Fibroblast of villous mesenchyme (primary cell): ENCODE measurements at regions not wholly inside any gene's neighbourhood (a gene's known extent, or its start where the extent isn't known, plus 50 kb on each side); places are given as distances from the start of the nearest gene placed in this dataset.

Experiments used
- DNase-seq: peaks from one replicate; pipeline ENCODE4 v3.0.0-alpha.2; 2010; ENCODE audit warnings: low read depth
- H3K4me3 ChIP-seq: 2 replicates; pipeline ENCODE4 v1.5.1; 2011; ENCODE audit warnings: low read depth, mild to moderate bottlenecking, low read length
- TF ChIP-seq, protein P1 (sequence below): IDR thresholded peaks from 2 replicates; pipeline ENCODE4 v1.5.1; 2012; ENCODE audit warnings: low read depth, mild to moderate bottlenecking, low read length; ENCODE audit not compliant: insufficient read depth

- TF ChIP-seq, protein P1, sequence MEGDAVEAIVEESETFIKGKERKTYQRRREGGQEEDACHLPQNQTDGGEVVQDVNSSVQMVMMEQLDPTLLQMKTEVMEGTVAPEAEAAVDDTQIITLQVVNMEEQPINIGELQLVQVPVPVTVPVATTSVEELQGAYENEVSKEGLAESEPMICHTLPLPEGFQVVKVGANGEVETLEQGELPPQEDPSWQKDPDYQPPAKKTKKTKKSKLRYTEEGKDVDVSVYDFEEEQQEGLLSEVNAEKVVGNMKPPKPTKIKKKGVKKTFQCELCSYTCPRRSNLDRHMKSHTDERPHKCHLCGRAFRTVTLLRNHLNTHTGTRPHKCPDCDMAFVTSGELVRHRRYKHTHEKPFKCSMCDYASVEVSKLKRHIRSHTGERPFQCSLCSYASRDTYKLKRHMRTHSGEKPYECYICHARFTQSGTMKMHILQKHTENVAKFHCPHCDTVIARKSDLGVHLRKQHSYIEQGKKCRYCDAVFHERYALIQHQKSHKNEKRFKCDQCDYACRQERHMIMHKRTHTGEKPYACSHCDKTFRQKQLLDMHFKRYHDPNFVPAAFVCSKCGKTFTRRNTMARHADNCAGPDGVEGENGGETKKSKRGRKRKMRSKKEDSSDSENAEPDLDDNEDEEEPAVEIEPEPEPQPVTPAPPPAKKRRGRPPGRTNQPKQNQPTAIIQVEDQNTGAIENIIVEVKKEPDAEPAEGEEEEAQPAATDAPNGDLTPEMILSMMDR = no peak
- H3K4me3 ChIP-seq = no peak overlapping the region
- DNase-seq = no peak
Measured at GRCh38 chr16:85363427-85363826, 249.7 kb upstream of the GSE1 start.

- no peak overlapping the region for H3K4me3 ChIP-seq
- TF ChIP-seq, protein P1 = no peak
- DNase-seq = peak; percentile 42
Measured at GRCh38 chr16:85363881-85364280, 249.2 kb upstream of the GSE1 start.

DNA sequence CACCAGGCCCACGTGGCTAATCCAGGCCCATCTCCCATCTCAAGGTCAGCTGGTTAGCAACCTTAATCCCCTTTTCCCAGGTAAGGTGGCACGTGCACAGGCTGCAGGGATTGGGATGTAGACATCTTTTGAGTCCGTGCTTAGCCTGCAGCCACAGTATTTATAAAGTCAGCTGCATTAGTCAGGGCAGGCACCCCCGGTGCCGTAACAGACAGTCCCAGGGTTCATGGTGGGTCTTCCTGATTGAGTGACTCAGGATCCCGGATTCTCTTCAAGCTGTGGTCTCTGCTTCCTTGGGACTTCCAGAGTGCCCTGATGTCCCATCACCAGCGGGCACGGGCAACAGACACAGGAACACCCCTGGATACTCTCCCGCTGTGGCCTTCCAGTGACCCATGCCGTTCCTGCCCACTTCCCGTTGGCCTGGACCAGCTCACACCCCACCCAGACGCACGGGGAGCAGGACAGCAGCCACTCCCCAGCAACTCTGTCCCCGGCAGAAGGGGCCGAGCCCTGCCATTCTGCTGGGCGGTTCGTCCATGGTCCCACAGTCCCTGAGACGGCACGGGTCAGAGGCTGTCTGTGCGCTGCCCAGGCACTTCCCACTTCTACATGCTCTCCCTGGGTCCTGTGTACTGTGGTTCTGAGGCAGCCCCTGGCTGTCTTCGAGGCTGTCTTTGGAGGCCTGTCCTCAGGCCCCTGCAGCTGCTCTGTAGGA is 248.6 kb upstream of the GSE1 start:
- DNase-seq = no peak
- H3K4me3 ChIP-seq = no peak overlapping the region
- TF ChIP-seq, protein P1 = no peak

- TF ChIP-seq, protein P1 = no peak
- DNase-seq = no peak
- H3K4me3 ChIP-seq = no peak overlapping the region
Measured at GRCh38 chr16:85365120-85365519, 248.0 kb upstream of the GSE1 start.

- DNase-seq = peak; percentile 26
- H3K4me3 ChIP-seq = no peak overlapping the region
- TF ChIP-seq, protein P1 = no peak
Measured at GRCh38 chr16:85366031-85366763, 246.9 kb upstream of the GSE1 start.

DNA sequence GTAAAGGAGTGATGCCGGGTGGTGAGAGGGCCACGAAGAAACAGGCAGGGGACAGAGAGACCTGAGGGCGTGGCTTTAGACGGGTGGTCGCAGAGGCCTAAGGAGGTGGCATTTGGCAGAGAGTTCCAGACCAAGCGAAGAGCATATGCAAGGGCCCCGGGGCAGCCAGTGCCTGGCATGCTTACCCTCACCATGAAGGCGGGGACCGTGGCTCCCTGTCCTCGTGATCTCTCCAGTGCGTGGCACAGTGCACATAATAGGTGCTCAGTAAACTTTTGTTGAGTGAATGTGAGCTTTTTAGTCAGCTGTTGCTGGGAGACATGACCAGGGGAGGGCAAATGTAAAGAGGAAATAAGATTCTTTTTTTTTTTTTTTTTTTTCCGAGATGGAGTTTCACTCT is 245.6 kb upstream of the GSE1 start:
- no peak overlapping the region for H3K4me3 ChIP-seq
- no peak for DNase-seq
- TF ChIP-seq, protein P1 = no peak

DNA sequence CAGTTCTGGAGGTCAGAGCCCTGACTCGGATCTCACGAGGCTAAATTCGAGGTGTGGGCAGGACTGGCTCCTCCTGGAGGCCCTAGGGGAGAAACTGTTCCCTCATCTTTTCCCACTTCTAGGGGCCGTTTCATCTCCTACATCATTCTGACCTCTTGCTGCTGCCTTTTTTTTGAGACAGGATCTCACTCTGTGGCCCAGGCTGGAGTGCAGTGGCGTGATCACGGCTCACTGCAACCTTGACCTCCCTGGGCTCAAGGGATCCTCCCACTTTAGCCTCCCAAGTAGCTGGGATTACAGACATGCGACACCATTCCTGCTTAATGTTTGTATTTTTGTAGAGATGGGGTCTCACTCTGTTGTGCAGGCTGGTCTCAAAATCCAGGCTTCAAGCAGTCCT is 244.1 kb upstream of the GSE1 start:
- TF ChIP-seq, protein P1 = no peak
- no peak for DNase-seq
- H3K4me3 ChIP-seq = no peak overlapping the region
